ENCODE measurements at regions not wholly inside any gene's neighbourhood (a gene's known extent, or its start where the extent isn't known, plus 50 kb on each side); places are given as distances from the start of the nearest gene placed in this dataset.

GRCh38 chrX:1725472-1725871, 110.6 kb downstream of the ASMT start:
- TF ChIP-seq CTCF (IDR thresholded peaks at IDR 0.05) (no peak), EZH2phosphoT487 (IDR thresholded peaks at IDR 0.05) (no peak), EZH2 (IDR thresholded peaks at IDR 0.05) (no peak)

Data from neural progenitor cell (in vitro differentiated cells).